ENCODE measurements at regions not wholly inside any gene's neighbourhood (a gene's known extent, or its start where the extent isn't known, plus 50 kb on each side); places are given as distances from the start of the nearest gene placed in this dataset.
"Not testable (repeated sequence)": the region's sequence is repeated elsewhere in the genome, so short reads cannot be mapped to it uniquely, and the experiment has no call there.

- POLR2A ChIA-PET, ATAC-seq, H3K36me3 Mint-ChIP-seq, H3K27ac Mint-ChIP-seq, H3K4me1 Mint-ChIP-seq, H3K27me3 Mint-ChIP-seq, H3K4me3 Mint-ChIP-seq, DNase-seq: not testable (repeated sequence)
- H3K9me3 Mint-ChIP-seq, result peaks cover 7 to 34% (median 11%) of the 10 kb centered on the region in 9 donors
These were observed 86.3 kb upstream of the HCRTR2 start for GRCh38 chr6:55088011-55088410.

GRCh38 chr6:55088902-55089301, 85.4 kb upstream of the HCRTR2 start:
- Mint-ChIP-seq H3K27me3 (no peaks in the 10 kb centered on the region), H3K36me3 (no peaks in the 10 kb centered on the region), H3K27ac (peak overlapping the region in 1 of 10 donors; percentile 41), H3K9me3 (peaks cover 8 to 34% (median 18%) of the 10 kb centered on the region in 9 donors), H3K4me1 (no peaks in the 10 kb centered on the region), H3K4me3 (no peak overlapping the region)
- POLR2A ChIA-PET, result no interaction called here
- no peak for DNase-seq
- no peak for ATAC-seq

GRCh38 chr6:55089325-55089724, 85.0 kb upstream of the HCRTR2 start:
- ATAC-seq, result no peak
- Mint-ChIP-seq H3K27me3 (no peaks in the 10 kb centered on the region), H3K9me3 (peaks cover 8 to 34% (median 18%) of the 10 kb centered on the region in 9 donors), H3K4me1 (no peaks in the 10 kb centered on the region), H3K4me3 (no peak overlapping the region), H3K36me3 (no peaks in the 10 kb centered on the region), H3K27ac (no peak overlapping the region)
- POLR2A ChIA-PET, result no interaction called here
- no peak for DNase-seq

DNA sequence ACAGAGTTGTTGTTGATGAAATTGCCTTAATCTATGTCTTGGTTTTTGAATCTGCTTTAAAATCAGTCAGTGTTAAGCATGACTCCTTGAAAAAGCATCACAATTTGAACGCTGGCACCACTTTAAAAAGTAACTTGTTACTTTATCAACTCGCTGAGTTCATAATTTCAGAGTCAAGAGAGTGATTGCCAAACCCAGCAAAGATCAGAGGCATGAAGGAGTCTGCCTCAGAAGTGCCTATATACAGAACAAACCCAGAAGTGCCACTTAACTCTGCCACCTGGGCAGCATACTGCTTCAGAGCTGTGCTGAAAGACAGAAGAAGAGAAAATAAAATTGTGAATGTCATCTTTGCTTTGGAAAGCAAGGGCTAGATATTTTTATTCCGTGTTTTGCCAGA, 73.6 kb upstream of the HCRTR2 start:
- Mint-ChIP-seq H3K4me1 (no peaks in the 10 kb centered on the region), H3K27ac (no peak overlapping the region), H3K27me3 (no peaks in the 10 kb centered on the region), H3K36me3 (no peaks in the 10 kb centered on the region), H3K4me3 (no peak overlapping the region), H3K9me3 (peaks cover 0 to 34% (median 9%) of the 10 kb centered on the region in 9 donors)
- POLR2A ChIA-PET, result no interaction called here
- ATAC-seq (no peak), DNase-seq (no peak)

DNA sequence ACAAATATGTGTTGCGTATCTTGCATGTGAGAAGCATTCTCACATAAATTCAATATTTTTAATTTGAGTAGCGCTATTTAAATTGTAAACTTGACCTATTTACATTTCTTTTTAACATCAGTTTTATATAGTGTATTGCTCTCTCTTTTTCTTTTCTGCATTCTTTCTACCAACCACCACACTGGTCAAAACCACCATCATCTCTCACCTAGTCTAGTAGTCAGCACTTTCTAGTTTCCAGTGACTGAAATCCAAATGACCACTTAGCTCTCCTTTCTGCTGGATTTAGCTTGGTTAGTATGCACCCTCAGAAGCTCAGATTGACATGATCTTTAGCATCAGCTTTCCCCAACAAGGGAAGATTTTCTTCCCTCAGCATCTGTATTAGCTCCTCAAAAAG, 73.2 kb upstream of the HCRTR2 start:
- H3K27me3 Mint-ChIP-seq, result no peaks in the 10 kb centered on the region
- no peak overlapping the region for H3K4me3 Mint-ChIP-seq
- no peaks in the 10 kb centered on the region for H3K4me1 Mint-ChIP-seq
- no peak overlapping the region for H3K27ac Mint-ChIP-seq
- POLR2A ChIA-PET, result no interaction called here
- no peaks in the 10 kb centered on the region for H3K36me3 Mint-ChIP-seq
- DNase-seq (no peak), ATAC-seq (no peak)
- peaks cover 2 to 34% (median 7%) of the 10 kb centered on the region in 9 donors for H3K9me3 Mint-ChIP-seq

DNA sequence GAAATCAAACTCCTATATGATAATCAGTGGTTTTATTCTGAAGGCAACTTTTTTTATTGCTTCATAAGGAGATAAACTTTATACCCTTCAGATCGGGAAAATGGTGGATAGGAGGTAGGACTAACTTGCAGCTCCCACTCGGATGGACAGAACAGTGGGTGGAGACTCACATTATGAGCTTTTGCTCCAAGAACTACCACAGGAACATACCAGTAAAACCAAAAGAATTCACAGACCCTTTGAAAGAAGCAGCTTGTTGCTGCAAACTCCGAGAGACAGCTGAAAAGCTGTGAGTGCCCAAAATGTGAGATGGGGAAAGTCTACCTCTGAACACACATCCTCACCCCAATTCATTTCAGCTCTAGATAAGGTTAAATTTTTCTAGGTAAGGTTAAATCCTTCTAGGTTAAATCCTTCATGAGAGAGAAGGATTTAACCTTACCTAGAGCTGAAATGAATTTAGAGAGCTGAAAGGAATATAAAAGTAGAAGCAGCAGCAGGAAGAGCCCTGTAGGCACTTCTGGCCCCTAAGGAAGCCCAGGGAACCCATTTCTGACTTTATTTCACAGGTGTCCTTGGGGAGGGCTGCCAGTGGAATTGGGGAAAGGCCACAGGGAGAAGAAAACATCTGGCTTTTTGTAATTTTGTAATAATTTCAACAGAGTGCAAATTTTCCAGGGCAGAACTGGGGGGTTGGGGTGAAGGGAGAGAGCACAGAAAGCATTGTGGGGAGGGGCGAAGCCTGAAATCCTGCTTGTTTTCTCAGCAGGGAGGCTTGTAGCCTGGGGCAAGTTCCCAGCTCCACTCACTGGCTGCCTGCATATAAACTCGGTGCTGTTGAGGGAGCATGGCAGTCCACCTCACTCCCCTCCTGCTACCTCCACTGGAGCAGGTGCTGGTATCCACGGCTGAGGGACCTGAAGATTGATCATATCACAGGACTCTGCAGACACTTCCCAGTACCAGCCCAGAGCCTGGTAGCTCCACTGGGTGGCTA, 65.9 kb upstream of the HCRTR2 start:
- H3K9me3 Mint-ChIP-seq, result peaks cover 10 to 44% (median 14%) of the 10 kb centered on the region in 9 donors
- ATAC-seq (no peak), DNase-seq (peak in 1 of 10 donors; percentile 14)
- POLR2A ChIA-PET, result no interaction called here
- H3K27me3 Mint-ChIP-seq, result no peaks in the 10 kb centered on the region
- no peaks in the 10 kb centered on the region for H3K4me1 Mint-ChIP-seq
- H3K4me3 Mint-ChIP-seq, result no peak overlapping the region
- no peak overlapping the region for H3K27ac Mint-ChIP-seq
- H3K36me3 Mint-ChIP-seq, result no peaks in the 10 kb centered on the region

DNA sequence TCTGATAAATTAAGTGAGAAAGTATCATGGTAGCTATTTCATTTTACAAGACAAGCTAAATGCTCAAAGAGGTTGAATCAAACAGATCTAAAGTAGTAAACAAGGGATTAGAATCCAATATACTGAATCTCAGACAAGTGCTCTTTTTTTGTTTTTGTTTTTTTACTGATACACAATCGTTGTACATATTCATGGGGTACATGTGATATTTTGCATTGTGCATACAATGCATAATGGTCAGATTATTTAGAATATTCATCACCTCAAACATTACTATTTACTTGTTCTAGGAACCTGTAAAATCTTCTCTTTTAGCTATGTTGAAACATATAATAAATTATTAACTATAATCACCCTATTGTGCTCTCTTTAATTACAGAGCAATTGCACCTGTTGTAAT, 57.0 kb upstream of the HCRTR2 start:
- peaks cover 4 to 52% (median 12%) of the 10 kb centered on the region in 9 donors for H3K9me3 Mint-ChIP-seq
- POLR2A ChIA-PET, result no interaction called here
- H3K27ac Mint-ChIP-seq, result no peak overlapping the region
- H3K4me3 Mint-ChIP-seq, result no peak overlapping the region
- no peak for ATAC-seq
- H3K27me3 Mint-ChIP-seq, result no peaks in the 10 kb centered on the region
- DNase-seq, result no peak
- H3K4me1 Mint-ChIP-seq, result no peaks in the 10 kb centered on the region
- peaks cover 0 to under 1% (median 0%) of the 10 kb centered on the region in 3 donors for H3K36me3 Mint-ChIP-seq

- H3K4me1 Mint-ChIP-seq, DNase-seq, H3K36me3 Mint-ChIP-seq, POLR2A ChIA-PET, H3K4me3 Mint-ChIP-seq, ATAC-seq, H3K27ac Mint-ChIP-seq, H3K27me3 Mint-ChIP-seq: not testable (repeated sequence)
- peaks cover 8 to 65% (median 28%) of the 10 kb centered on the region in 9 donors for H3K9me3 Mint-ChIP-seq
These were observed 50.1 kb upstream of the HCRTR2 start for GRCh38 chr6:55124241-55124640.
